GM19023 (cell line): ENCODE measurements at regions not wholly inside any gene's neighbourhood (a gene's known extent, or its start where the extent isn't known, plus 50 kb on each side); places are given as distances from the start of the nearest gene placed in this dataset.
"Not testable (repeated sequence)": the region's sequence is repeated elsewhere in the genome, so short reads cannot be mapped to it uniquely, and the experiment has no call there.

Experiments
- ATAC-seq: cut with Tn5 transposase; IDR thresholded peaks from one replicate; pipeline ENCODE4 v1.9.1; 2021; ENCODE audit warnings: mild to moderate bottlenecking, moderate library complexity; ENCODE audit not compliant: unreplicated experiment

- ATAC-seq, result no peak
Observed at GRCh38 chr3:192011137-192011536, 550.2 kb downstream of the PYDC2 start.

GRCh38 chr3:192013110-192013509, 552.1 kb downstream of the PYDC2 start:
- ATAC-seq, result no peak

GRCh38 chr3:192022412-192022811, 561.4 kb downstream of the PYDC2 start:
- no peak for ATAC-seq

- ATAC-seq, result no peak
Observed at GRCh38 chr3:192024751-192025150, 563.8 kb downstream of the PYDC2 start.

GRCh38 chr3:192026661-192027060, 565.7 kb downstream of the PYDC2 start:
- ATAC-seq, result no peak

GRCh38 chr3:192031941-192032340, 571.0 kb downstream of the PYDC2 start:
- no peak for ATAC-seq

- ATAC-seq, result no peak
Observed at GRCh38 chr3:192033246-192033645, 572.3 kb downstream of the PYDC2 start.

- ATAC-seq, result no peak
Observed at GRCh38 chr3:192038726-192039125, 577.8 kb downstream of the PYDC2 start.

GRCh38 chr3:192039593-192039992, 578.6 kb downstream of the PYDC2 start:
- no peak for ATAC-seq

GRCh38 chr3:192040282-192041043, 579.5 kb downstream of the PYDC2 start:
- ATAC-seq, result no peak

- ATAC-seq, result peak; percentile 97
Observed at GRCh38 chr3:192042116-192042515, 581.2 kb downstream of the PYDC2 start.

GRCh38 chr3:192054881-192055280, 593.9 kb downstream of the PYDC2 start:
- ATAC-seq, result no peak

- ATAC-seq, result no peak
Observed at GRCh38 chr3:192055946-192056345, 595.0 kb downstream of the PYDC2 start.

GRCh38 chr3:192057261-192057660, 596.3 kb downstream of the PYDC2 start:
- ATAC-seq, result no peak

- ATAC-seq, result no peak
Observed at GRCh38 chr3:192060160-192060781, 599.3 kb downstream of the PYDC2 start.

GRCh38 chr3:192061426-192061825, 600.5 kb downstream of the PYDC2 start:
- ATAC-seq, result no peak

GRCh38 chr3:192062186-192062585, 601.2 kb downstream of the PYDC2 start:
- ATAC-seq, result no peak

GRCh38 chr3:192063570-192063969, 602.6 kb downstream of the PYDC2 start:
- ATAC-seq, result peak; percentile 92

- no peak for ATAC-seq
Observed at GRCh38 chr3:192064959-192065358, 604.0 kb downstream of the PYDC2 start.

- ATAC-seq, result not testable (repeated sequence)
Observed at GRCh38 chr3:192066253-192066652, 605.3 kb downstream of the PYDC2 start.

GRCh38 chr3:192068464-192069254, 607.7 kb downstream of the PYDC2 start:
- ATAC-seq, result peak; percentile 74
